ENCODE measurements at regions not wholly inside any gene's neighbourhood (a gene's known extent, or its start where the extent isn't known, plus 50 kb on each side); places are given as distances from the start of the nearest gene placed in this dataset.

DNA sequence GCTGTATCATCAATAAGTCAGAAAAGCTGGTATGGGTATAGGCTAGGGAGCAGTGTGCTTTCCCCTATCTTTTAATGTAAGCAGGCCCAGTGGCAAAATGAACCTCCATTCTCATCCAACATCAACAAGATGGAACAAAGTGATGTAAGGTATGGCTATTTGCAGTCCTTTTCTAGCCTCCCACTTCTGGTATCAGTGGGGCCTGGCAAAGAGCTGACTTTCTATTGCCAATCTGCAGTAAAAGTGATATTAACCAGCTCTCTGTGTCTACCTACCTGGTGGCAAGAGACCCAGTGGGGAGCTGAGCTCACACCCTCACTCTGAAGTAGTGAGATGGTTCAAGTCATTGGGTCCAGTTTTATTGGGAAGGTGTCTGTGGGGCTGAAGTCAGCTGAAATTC, 1492.6 kb downstream of the CDH11 start:
- no peak for TF ChIP-seq CTCF (IDR thresholded peaks at IDR 0.05)
- no peak for TF ChIP-seq POLR2AphosphoS5 (IDR thresholded peaks at IDR 0.05; ENCODE audit: insufficient read depth in 1 of 2, low read depth in 1 of 2)
- no peak for TF ChIP-seq POLR2A (IDR thresholded peaks at IDR 0.05)

All from vagina (tissue), 2 donors.